Stimulated activated CD4-positive, alpha-beta T cell treated with anti-CD3 and anti-CD28 coated beads, Interleukin-2, amount 100 ng/mL, for 24 hours (primary cell): ENCODE measurements at regions not wholly inside any gene's neighbourhood (a gene's known extent, or its start where the extent isn't known, plus 50 kb on each side); places are given as distances from the start of the nearest gene placed in this dataset.
"Not testable (repeated sequence)": the region's sequence is repeated elsewhere in the genome, so short reads cannot be mapped to it uniquely, and the experiment has no call there.

Source experiments
- DNase-seq, 2 donors: peaks; one replicate each; pipeline ENCODE4 v3.0.0-alpha.2; 2020

- DNase-seq = no peak
Observed at GRCh38 chr15:88997531-88997930, 84.4 kb upstream of the MFGE8 start.

- DNase-seq = no peak
Observed at GRCh38 chr15:88998980-88999713, 86.0 kb upstream of the MFGE8 start.

- not testable (repeated sequence) for DNase-seq
Observed at GRCh38 chr15:89001708-89002275, 86.5 kb upstream of the ABHD2 start.

GRCh38 chr15:89002281-89002761 lies 85.9 kb upstream of the ABHD2 start:
- DNase-seq = no peak

GRCh38 chr15:89002830-89003229 lies 85.4 kb upstream of the ABHD2 start:
- DNase-seq = no peak

GRCh38 chr15:89003865-89004725 lies 84.2 kb upstream of the ABHD2 start:
- DNase-seq = peak in 1 of 2 donors; percentile 8

GRCh38 chr15:89004726-89005030 lies 83.6 kb upstream of the ABHD2 start:
- DNase-seq = no peak

GRCh38 chr15:89007527-89007926 lies 80.7 kb upstream of the ABHD2 start:
- not testable (repeated sequence) for DNase-seq

- no peak for DNase-seq
Observed at GRCh38 chr15:89007989-89008388, 80.3 kb upstream of the ABHD2 start.

GRCh38 chr15:89009080-89009479 lies 79.2 kb upstream of the ABHD2 start:
- DNase-seq = no peak

- DNase-seq = no peak
Observed at GRCh38 chr15:89015412-89016097, 72.7 kb upstream of the ABHD2 start.

- no peak for DNase-seq
Observed at GRCh38 chr15:89016549-89017041, 71.7 kb upstream of the ABHD2 start.

- DNase-seq = peak; percentile 90 to 91
Observed at GRCh38 chr15:89017370-89018066, 70.7 kb upstream of the ABHD2 start.

- no peak for DNase-seq
Observed at GRCh38 chr15:89018207-89018606, 70.0 kb upstream of the ABHD2 start.

- DNase-seq = no peak
Observed at GRCh38 chr15:89019436-89019835, 68.8 kb upstream of the ABHD2 start.

GRCh38 chr15:89021224-89021623 lies 67.0 kb upstream of the ABHD2 start:
- DNase-seq = no peak

GRCh38 chr15:89021886-89022285 lies 66.4 kb upstream of the ABHD2 start:
- DNase-seq = not testable (repeated sequence)

- DNase-seq = no peak
Observed at GRCh38 chr15:89023311-89023961, 64.8 kb upstream of the ABHD2 start.

GRCh38 chr15:89024418-89024817 lies 63.8 kb upstream of the ABHD2 start:
- DNase-seq = no peak

GRCh38 chr15:89026167-89026566 lies 62.1 kb upstream of the ABHD2 start:
- DNase-seq = no peak

GRCh38 chr15:89028036-89028435 lies 60.2 kb upstream of the ABHD2 start:
- DNase-seq = no peak

- no peak for DNase-seq
Observed at GRCh38 chr15:89030311-89030710, 57.9 kb upstream of the ABHD2 start.
